ENCODE measurements at regions not wholly inside any gene's neighbourhood (a gene's known extent, or its start where the extent isn't known, plus 50 kb on each side); places are given as distances from the start of the nearest gene placed in this dataset.

GRCh38 chr2:234288974-234289455, 207.9 kb downstream of the ARL4C start (continued):
- TF ChIP-seq SKI (IDR thresholded peaks at IDR 0.05; ENCODE audit: partially characterized antibody) (no peak), TBX3 (IDR thresholded peaks at IDR 0.05; ENCODE audit: borderline replicate concordance) (peak; percentile 67), U2AF1 (optimal IDR thresholded peaks at IDR 0.05; ENCODE audit: low read depth, low read length) (no peak), ZNF574 (CRISPR knock-in tag; IDR thresholded peaks at IDR 0.05) (0 out of 2 replicates have a peak, but pooled peaks have one; percentile 15), SP4 (CRISPR knock-in tag; IDR thresholded peaks at IDR 0.05) (0 out of 2 replicates have a peak, but pooled peaks have one; percentile 31), ZBTB34 (CRISPR knock-in tag; IDR thresholded peaks at IDR 0.05) (no peak), ZNF329 (CRISPR knock-in tag; IDR thresholded peaks at IDR 0.05; ENCODE audit: low read depth) (no peak), ZNF784 (CRISPR knock-in tag; IDR thresholded peaks at IDR 0.05; ENCODE audit: borderline replicate concordance) (no peak), ZMYM2 (CRISPR knock-in tag; IDR thresholded peaks at IDR 0.05) (0 out of 2 replicates have a peak, but pooled peaks have one; percentile 31), HMGXB3 (CRISPR knock-in tag; IDR thresholded peaks at IDR 0.05; ENCODE audit: borderline replicate concordance) (no peak), ZBTB26 (CRISPR knock-in tag; IDR thresholded peaks at IDR 0.05; ENCODE audit: borderline replicate concordance) (0 out of 2 replicates have a peak, but pooled peaks have one; percentile 24), ZNF556 (CRISPR knock-in tag; IDR thresholded peaks at IDR 0.05; ENCODE audit: borderline replicate concordance) (no peak), RAD51 (IDR thresholded peaks at IDR 0.05; ENCODE audit: borderline replicate concordance) (no peak), GATA4 (IDR thresholded peaks at IDR 0.05; ENCODE audit: borderline replicate concordance, low read depth) (no peak), GATAD1 (CRISPR knock-in tag; IDR thresholded peaks at IDR 0.05) (0 out of 2 replicates have a peak, but pooled peaks have one; percentile 26), ZNF124 (CRISPR knock-in tag; IDR thresholded peaks at IDR 0.05) (no peak), GATAD2A (CRISPR knock-in tag; IDR thresholded peaks at IDR 0.05) (peak; percentile 38; the same call in 1 of the 2 replicates), RFX5 (IDR thresholded peaks at IDR 0.05; ENCODE audit: low read depth, low read length) (0 out of 2 replicates have a peak, but pooled peaks have one; percentile 36), RARG (CRISPR knock-in tag; IDR thresholded peaks at IDR 0.05; ENCODE audit: low read depth) (no peak), CEBPG (CRISPR knock-in tag; IDR thresholded peaks at IDR 0.05) (peak; percentile 70)

Data from HepG2 (cell line).